K562 (cell line): ENCODE measurements at regions not wholly inside any gene's neighbourhood (a gene's known extent, or its start where the extent isn't known, plus 50 kb on each side); places are given as distances from the start of the nearest gene placed in this dataset.

Experiments used
- ATAC-seq: fragments of 200-7000 bp; cut with Tn5 transposase; 3 replicates; pipeline ENCODE4 v1.9.1; 2020; ENCODE audit warnings: moderate library complexity
- BruUV-seq: library from RNA; stranded (reverse); fragments of 400-500 nt; replicated peaks from 2 replicates; lab custom pipeline; 2021; lab: Mats Ljungman, UMichigan
- CTCF ChIA-PET: fragments of 300-600 bp; formaldehyde crosslinking; extraction: SDS; loops from one replicate; lab custom pipeline; 2021; ENCODE audit warnings: low intra/inter-chr PET ratio; lab: Yijun Ruan, JAX
- POLR2A ChIA-PET: fragments of 300-600, 350-650 bp; sonication (Branson Sonifier 250); formaldehyde crosslinking; extraction: SDS; loops from one replicate; lab custom pipeline; 2021; ENCODE audit warnings: antibody characterized with exemption, inconsistent platforms; lab: Yijun Ruan, JAX
- DNase-seq, 4 experiments: peaks; one replicate each; pipeline versions ENCODE4 v3.0.0 to v3.0.0-alpha.2; 2011 to 2018; ENCODE audit warnings: low spot score in 3 of 4, mixed read lengths in 3 of 4; ENCODE audit errors: extremely low read depth in 1 of 4
- FAIRE-seq: peaks from 2 replicates; lab custom pipeline; 2011; peaks lifted over from hg19 to GRCh38; lab: Jason Lieb, UNC
- H2AFZ ChIP-seq: 2 replicates; pipeline ENCODE4 v1.6.0; 2011; ENCODE audit warnings: low read depth, low read length, control low read depth, inconsistent platforms
- H3K27ac ChIP-seq: fragments of 200-600 bp; 3 replicates; pipeline ENCODE4 v1.8.0; 2011; ENCODE audit warnings: low read depth, mild to moderate bottlenecking, control low read depth, inconsistent platforms, low read length, moderate library complexity, mixed read lengths; ENCODE audit errors: extremely low read depth
- H3K27me3 ChIP-seq, 2 experiments: fragments of 300-600 bp in 1 of 2; 2 replicates in 1 of 2; 3 replicates in 1 of 2; pipeline versions ENCODE4 v1.6.0 to v1.8.0; 2011; ENCODE audit warnings: inconsistent platforms in 2 of 2, low read length in 2 of 2, mild to moderate bottlenecking in 1 of 2, mixed read lengths in 1 of 2, moderate library complexity in 1 of 2; ENCODE audit not compliant: control insufficient read depth in 2 of 2, insufficient read depth in 2 of 2
- H3K36me3 ChIP-seq: fragments of 300-600 bp; 3 replicates; pipeline ENCODE4 v1.8.0; 2011; ENCODE audit warnings: mild to moderate bottlenecking, low read length, inconsistent platforms; ENCODE audit not compliant: control insufficient read depth, insufficient read depth
- H3K4me1 ChIP-seq, 2 experiments: fragments of 200-600 bp in 1 of 2; replicated peaks in 1 of 2; 2 replicates in 1 of 2; 3 replicates in 1 of 2; pipeline versions ENCODE4 v1.5.1 to v1.8.0; 2011; ENCODE audit warnings: inconsistent platforms in 2 of 2, low read length in 2 of 2, mild to moderate bottlenecking in 1 of 2, mixed read lengths in 1 of 2, moderate library complexity in 1 of 2; ENCODE audit not compliant: control insufficient read depth in 2 of 2, insufficient read depth in 2 of 2
- H3K4me2 ChIP-seq: 2 replicates; pipeline ENCODE4 v1.6.1; 2011; ENCODE audit warnings: low read length, control low read depth, inconsistent platforms, mixed read lengths; ENCODE audit not compliant: insufficient read depth
- H3K4me3 ChIP-seq: fragments of 200-600 bp; sonication (generic), shearing (Covaris generic); 2 replicates; pipeline ENCODE4 v1.5.1; 2016; ENCODE audit warnings: control low read depth, inconsistent platforms
- H3K79me2 ChIP-seq: fragments of 200-600 bp; 3 replicates; pipeline ENCODE4 v1.8.0; 2011; ENCODE audit warnings: low read length, inconsistent platforms; ENCODE audit not compliant: control insufficient read depth, insufficient read depth
- H3K9ac ChIP-seq, 2 experiments: 2 replicates each; pipeline versions ENCODE4 v1.6.0 to v1.6.1; 2011; ENCODE audit warnings: low read depth in 2 of 2, low read length in 2 of 2, control low read depth in 1 of 2, inconsistent platforms in 1 of 2, mild to moderate bottlenecking in 1 of 2, mixed read lengths in 1 of 2; ENCODE audit not compliant: insufficient read depth in 1 of 2
- H3K9me1 ChIP-seq: one replicate; pipeline ENCODE4 v1.6.0; 2011; ENCODE audit warnings: inconsistent platforms, mild to moderate bottlenecking, low read length, moderate library complexity; ENCODE audit not compliant: control insufficient read depth, insufficient read depth
- H3K9me3 ChIP-seq: replicated peaks from 2 replicates; pipeline ENCODE4 v1.5.1; 2011; ENCODE audit warnings: low read depth, low read length, inconsistent platforms; ENCODE audit not compliant: control insufficient read depth, insufficient read depth
- H4K20me1 ChIP-seq: replicated peaks from 2 replicates; pipeline ENCODE4 v1.6.1; 2011; ENCODE audit warnings: low read length, inconsistent platforms, mixed read lengths; ENCODE audit not compliant: control insufficient read depth, insufficient read depth
- ASH1L ChIP-seq: fragments of 450-650 bp; IDR thresholded peaks from 2 replicates; pipeline ENCODE4 v1.6.1; 2018; ENCODE audit warnings: borderline replicate concordance, mild to moderate bottlenecking, low read depth; ENCODE audit not compliant: partially characterized antibody
- DMBX1 ChIP-seq: fragments of 250-450 bp; sonication (Bioruptor Pico); IDR thresholded peaks from 2 replicates; pipeline ENCODE4 v1.8.0; 2022; ENCODE audit warnings: inconsistent platforms, mild to moderate bottlenecking, moderate library complexity, borderline replicate concordance
- FOXJ3 ChIP-seq: sonication (generic); formaldehyde crosslinking; IDR thresholded peaks from 2 replicates; pipeline ENCODE4 v1.4.0; 2020; ENCODE audit warnings: mild to moderate bottlenecking, missing genetic modification reagents
- PHF8 ChIP-seq: fragments of 200-600 bp; sonication (generic); IDR thresholded peaks from 2 replicates; pipeline ENCODE4 v1.6.1; 2012; ENCODE audit warnings: mixed run types, mild to moderate bottlenecking, inconsistent platforms, low read length, moderate library complexity, borderline replicate concordance
- PYGO2 ChIP-seq: fragments of 450-650 bp; IDR thresholded peaks from 2 replicates; pipeline ENCODE4 v1.6.1; 2016; ENCODE audit warnings: mild to moderate bottlenecking, missing genetic modification characterization, moderate library complexity, missing compliant biosample characterization
- TSHZ1 ChIP-seq: fragments of 250-450 bp; sonication (Bioruptor Pico); IDR thresholded peaks from 2 replicates; pipeline ENCODE4 v1.4.0; 2020; ENCODE audit warnings: mild to moderate bottlenecking, moderate library complexity
- UBTF ChIP-seq, 2 experiments: IDR thresholded peaks; 2 replicates each; pipeline ENCODE4 v1.6.1; 2012; ENCODE audit warnings: improper control_type of control experiment in 2 of 2, low read depth in 2 of 2, low read length in 2 of 2, borderline replicate concordance in 1 of 2
- ZFP1 ChIP-seq: fragments of 450-650 bp; formaldehyde crosslinking; IDR thresholded peaks from 2 replicates; pipeline ENCODE4 v1.4.0; 2020; ENCODE audit warnings: mild to moderate bottlenecking, mixed read lengths
- ZNF445 ChIP-seq: fragments of 250-450 bp; sonication (Bioruptor Pico); IDR thresholded peaks from 2 replicates; pipeline ENCODE4 v1.4.0; 2020; ENCODE audit warnings: low read depth, mild to moderate bottlenecking, moderate library complexity
- ZNF592 ChIP-seq: fragments of 450-650 bp; IDR thresholded peaks from 2 replicates; pipeline ENCODE4 v1.6.1; 2017; ENCODE audit warnings: antibody characterized with exemption, mild to moderate bottlenecking
- WGBS: fragments of 100-300 bp; shearing (Covaris generic); methylation state at CpG from one replicate; pipeline ENCODE4 v1.1.6; 2016; ENCODE audit warnings: low coverage, mixed read lengths; ENCODE audit not compliant: insufficient coverage; ENCODE audit errors: missing lambda C conversion rate; 5-methylcytosine and 5-hydroxymethylcytosine counted together
- in situ Hi-C: fragments of 300-500 bp; cut with MboI; formaldehyde crosslinking; loops from 4 replicates; pipeline ENCODE4 v1.15.0; 2018; ENCODE audit warnings: inconsistent platforms, mixed read lengths
- intact Hi-C: fragments of 100-400 bp; cut with micrococcal nuclease; formaldehyde crosslinking; loops from 2 replicates; pipeline ENCODE4 v1.14.2; 2022

- TF ChIP-seq ZNF592, result 0 out of 2 replicates have a peak, but pooled peaks have one; percentile 36
Observed at GRCh38 chr2:12284487-12284886, 432.2 kb upstream of the TRIB2 start (continued).

GRCh38 chr2:12286347-12286746 lies 430.4 kb upstream of the TRIB2 start:
- Histone ChIP-seq H3K9ac (no peak overlapping the region), H2AFZ (no peak overlapping the region), H3K79me2 (peaks cover 86% of the 10 kb centered on the region), H3K4me1 (peaks cover 7 to 28% of the 10 kb centered on the region in 2 experiments; a peak in 4 of 5 replicates), H3K4me3 (no peak overlapping the region), H3K9me1 (no peaks in the 10 kb centered on the region), H4K20me1 (no peaks in the 10 kb centered on the region), H3K36me3 (peaks cover 11% of the 10 kb centered on the region; the same call in 1 of the 3 replicates), H3K4me2 (peak overlapping the region; percentile 9), H3K27ac (peak overlapping the region; percentile 83), H3K27me3 (no peaks in the 10 kb centered on the region), H3K9me3 (no peaks in the 10 kb centered on the region)
- ATAC-seq, result peak; percentile 47
- intact Hi-C loops, result loop anchor here (10.0 kb wide), 1 partner anchor 452 kb away; no protein-coding TSS in a partner anchor
- BruUV-seq, result no TSS peak
- DNase-seq, result peak in 1 of 4 experiments; percentile 54
- ChIA-PET CTCF (no interaction called here), POLR2A (interaction anchor here (0.7 to 1.0 kb wide), 5 partner anchors 9 to 601 kb away, joined by 3 to 4 read pairs (median 3); no protein-coding TSS in a partner anchor)
- peak; percentile 15 for FAIRE-seq
- in situ Hi-C loops, result no loop called here
- 32% methylated on average over 4 of the region's 4 CpGs for WGBS
- TF ChIP-seq FOXJ3 (CRISPR knock-in tag), result no peak
- TF ChIP-seq ZNF445 (CRISPR knock-in tag), result no peak
- no peak for TF ChIP-seq TSHZ1 (CRISPR knock-in tag)
- TF ChIP-seq DMBX1 (CRISPR knock-in tag), result 0 out of 2 replicates have a peak, but pooled peaks have one; percentile 50
- no peak for TF ChIP-seq ASH1L
- TF ChIP-seq PHF8, result no peak
- no peak for TF ChIP-seq ZFP1 (CRISPR knock-in tag)
- TF ChIP-seq UBTF (IDR thresholded peaks at IDR 0.05; ENCODE audit: borderline replicate concordance in 1 of 2, low read depth in 2 of 2, low read length in 2 of 2), result no peak
- no peak for TF ChIP-seq PYGO2 (tag)
